GM18909 (cell line): ENCODE measurements at regions not wholly inside any gene's neighbourhood (a gene's known extent, or its start where the extent isn't known, plus 50 kb on each side); places are given as distances from the start of the nearest gene placed in this dataset.

Experiments used
- ATAC-seq: cut with Tn5 transposase; IDR thresholded peaks from one replicate; pipeline ENCODE4 v1.9.1; 2021; ENCODE audit warnings: mild to moderate bottlenecking; ENCODE audit not compliant: unreplicated experiment, poor library complexity

DNA sequence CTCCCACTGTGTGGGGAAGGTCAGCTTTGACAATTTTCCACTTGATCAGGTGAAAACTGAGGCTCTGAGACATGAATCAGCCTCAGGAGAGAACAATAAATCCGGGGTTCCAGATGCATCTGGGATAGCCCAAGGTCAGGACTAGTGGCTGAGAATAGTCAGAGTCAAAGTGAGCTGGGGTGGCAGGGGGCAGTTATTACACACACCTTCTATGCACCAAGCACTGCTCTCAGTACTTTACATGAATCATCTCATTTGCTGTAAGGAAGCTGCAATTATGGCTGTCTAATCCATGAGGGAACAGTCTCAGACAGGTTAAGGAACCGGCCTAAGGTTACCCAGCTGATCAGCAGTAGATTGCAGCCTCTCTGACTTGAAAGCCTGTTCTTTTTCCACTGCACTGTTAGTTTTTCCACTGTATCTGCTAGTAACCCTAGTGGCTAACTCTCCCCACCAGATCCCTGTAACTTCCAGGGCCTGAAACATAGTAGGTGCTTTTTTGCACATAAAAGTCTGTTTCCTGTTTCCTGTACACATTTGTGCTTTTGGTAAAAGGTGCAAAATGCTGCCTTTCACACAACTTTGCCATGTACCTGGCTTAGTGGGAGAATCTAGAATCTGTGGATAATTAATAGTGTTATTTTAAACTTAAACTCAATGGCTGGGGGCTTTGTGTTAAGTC, 125.9 kb downstream of the EMX2 start:
- ATAC-seq, result no peak

DNA sequence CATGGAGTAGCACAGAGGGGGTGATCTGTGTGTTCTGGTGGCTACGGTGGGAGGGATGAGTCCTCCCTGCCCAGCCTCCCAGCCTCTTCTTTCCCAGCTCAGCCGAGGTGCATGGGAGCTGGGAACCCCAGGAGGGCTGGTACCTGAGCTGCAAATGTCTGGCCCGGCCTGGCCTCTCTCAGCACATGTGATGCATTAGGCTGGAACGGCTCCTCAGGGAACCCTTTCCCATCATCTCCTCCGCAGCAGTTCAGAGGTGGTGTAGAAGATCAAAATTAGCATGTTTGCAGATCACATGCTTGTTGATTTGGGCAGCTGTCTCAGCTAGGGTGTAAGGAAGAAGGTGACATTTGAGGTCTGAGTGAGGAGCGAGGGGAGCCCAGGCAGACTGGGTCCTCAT, 126.6 kb downstream of the EMX2 start:
- no peak for ATAC-seq

DNA sequence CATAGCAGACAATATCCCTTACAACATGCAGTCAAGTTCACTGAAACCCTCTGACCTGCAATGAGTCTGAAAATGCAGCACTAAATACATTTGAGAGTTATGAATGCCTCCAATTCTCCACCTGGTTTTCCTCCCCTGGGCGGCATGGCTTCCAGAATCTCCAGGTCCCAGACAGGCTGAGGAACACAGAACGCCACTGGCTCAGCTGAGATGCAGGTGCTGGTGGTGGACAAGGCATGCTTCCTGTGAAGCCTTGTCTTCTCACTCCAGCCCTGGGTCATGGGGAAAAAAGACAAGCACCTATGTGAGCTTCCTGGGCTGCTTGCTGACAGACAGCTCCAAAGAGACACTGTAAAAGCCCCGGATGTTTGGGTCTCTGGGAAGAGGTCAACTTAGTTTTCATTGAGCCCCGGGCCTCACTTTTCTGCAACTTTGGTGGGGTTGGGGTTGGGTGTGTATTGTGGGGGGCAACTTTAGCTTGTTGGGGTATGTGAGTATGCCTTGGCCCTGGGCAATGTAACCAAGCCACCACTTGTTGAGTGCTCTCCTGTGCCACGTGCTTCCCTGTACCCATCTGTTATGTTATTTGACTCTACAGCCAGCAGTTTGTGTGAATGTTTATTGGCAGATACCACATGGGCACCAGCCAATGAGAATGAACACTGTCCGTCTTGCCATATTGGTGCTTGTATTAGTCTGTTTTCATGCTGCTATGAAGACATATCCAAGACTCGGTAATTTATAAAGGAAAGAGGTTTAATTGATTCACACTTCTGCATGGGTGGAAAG, 127.8 kb downstream of the EMX2 start:
- ATAC-seq, result no peak

DNA sequence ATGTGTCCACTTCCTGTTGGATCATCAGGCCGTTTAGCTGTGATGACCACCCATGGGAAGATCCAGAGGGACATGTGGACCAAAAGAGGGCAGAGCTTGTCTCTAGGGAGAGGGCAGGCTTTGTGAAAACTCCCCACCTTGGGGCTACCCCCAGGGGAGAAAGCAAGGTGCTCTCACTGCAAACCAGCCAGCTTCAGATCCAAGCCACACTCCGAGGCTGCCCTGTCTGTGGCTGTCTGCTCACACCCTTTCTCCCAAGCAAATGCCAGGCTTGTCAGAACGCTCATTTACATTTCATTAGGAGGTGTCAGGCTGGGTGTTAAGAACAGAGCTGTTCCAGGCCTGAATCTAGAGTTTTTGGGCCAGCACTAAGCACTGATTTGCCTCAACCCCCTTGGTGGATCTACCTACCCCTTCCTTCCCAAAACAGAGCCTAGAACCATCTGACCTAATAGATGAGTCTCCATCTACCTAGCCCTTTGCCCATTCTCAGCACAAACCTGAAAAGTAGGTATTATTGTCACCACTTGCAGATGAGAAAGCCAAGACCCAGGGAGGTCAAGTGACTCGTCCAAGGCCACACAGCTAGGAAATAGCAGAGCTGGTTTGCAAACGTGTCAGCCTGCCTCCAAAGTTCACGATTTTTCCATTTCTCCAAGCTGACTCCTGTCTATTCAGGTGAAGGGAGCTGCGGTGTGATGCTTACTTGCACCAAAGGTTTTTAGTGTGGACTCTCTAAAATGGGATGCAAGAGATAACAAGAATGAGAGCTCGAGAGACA, 130.9 kb downstream of the EMX2 start:
- no peak for ATAC-seq

DNA sequence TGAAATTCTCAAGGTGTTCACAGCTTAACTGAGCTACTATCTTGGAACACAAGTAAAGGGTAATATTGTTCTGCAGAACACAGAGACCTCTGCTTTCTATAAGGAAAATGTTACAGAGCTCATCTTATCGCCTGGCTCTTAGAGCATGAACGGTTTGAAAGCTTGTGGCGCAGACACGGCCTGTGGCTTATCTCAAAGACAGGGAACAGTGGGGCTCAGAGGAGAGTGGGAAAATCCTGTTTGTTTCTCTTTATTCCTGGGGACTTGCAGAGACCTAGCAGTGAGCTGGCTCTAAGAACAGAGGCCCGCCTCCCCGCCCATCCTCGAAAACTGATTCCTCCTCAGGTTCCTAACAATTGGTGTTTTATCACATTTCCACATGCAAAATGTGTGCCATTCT, 131.7 kb downstream of the EMX2 start:
- ATAC-seq, result no peak

DNA sequence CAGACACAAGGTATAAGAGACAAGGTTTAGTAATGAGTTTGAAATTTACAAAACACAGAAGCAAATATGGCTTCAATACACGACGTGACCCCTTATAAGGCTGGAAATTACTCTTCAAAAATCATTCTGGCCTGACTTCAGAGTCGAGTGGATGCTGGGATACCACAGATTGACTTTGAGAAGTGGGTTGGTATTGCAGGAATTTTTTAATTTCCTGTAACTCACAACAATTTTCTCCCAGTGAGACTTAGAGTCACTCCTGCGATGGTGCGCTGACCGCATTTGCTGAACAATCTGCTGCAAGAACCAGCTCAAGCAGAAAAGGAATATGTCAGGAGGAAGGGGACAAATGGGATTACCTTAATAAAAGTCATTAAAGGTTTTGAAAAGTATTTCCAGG, 132.1 kb downstream of the EMX2 start:
- no peak for ATAC-seq

DNA sequence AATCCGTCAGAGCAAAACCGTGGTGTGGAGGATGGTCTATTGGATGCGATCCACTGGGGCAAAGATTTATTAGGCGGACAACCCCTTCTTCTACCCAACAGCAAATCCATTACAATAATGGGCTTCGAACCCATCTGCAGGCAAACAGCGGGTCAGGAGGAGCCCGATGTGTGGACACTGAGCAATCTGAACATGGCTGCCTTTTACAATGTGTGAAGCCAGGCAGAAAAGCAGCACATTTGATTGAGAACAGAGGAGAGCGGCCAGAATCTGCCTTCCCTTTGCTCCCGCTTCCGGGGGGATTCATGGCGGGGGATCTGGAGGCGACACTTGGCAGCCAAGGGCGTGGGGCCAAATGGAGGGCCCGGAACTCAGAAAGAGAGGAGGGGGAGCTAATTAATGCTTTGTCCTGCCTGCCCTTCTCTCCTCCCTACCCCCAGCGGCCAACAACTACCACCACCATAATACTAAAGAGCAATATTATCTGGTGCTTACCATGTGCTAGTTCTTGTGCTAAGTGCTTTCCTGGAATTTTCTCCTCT, 133.0 kb downstream of the EMX2 start:
- no peak for ATAC-seq

DNA sequence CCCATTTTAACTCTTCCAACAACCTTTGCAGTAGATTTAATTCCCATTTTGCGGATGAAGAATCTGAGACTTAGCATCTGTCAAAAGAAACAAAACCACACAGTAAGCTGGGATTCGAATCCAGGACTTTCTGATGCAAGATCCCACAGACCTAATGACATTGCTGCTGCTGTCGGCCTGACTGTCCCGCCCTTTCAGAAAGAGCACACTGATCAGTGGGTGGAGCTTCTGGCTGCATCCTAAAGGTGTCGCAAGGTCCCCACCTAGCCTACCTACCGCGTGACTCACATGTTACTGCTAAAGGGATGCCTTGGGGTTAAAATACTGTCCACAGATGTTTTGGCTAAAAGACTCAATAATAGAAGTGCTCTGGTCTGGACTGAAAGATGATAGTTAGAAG, 134.7 kb downstream of the EMX2 start:
- no peak for ATAC-seq

DNA sequence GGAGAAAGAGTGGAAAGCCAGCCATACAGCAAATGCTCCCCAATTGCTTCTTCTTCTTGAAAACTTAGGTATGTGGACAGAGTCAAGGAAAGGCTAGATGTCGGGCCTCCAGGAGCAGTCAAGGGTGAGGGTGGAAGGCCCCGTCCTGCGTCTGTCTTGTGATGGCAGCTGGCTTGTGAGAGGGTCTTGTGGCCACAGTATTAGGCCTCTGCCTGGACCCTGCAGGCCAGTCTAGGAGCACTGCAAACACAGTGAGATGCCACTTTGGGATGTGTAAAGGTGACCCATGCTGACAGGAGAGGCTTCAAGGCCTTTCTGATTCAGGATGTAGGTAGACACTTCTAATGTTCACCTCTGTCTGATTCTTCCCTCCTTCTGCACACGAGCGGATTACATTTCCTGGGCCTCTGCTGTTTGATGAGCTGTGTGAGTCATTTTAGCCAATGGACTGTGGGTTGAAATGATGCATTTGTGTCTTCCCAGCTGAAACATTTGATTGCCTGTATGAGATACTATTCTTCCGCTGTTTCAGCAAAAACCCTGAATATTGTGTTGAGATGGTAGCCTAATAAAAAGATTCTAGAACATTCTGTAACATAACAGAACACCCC, 135.4 kb downstream of the EMX2 start:
- no peak for ATAC-seq

DNA sequence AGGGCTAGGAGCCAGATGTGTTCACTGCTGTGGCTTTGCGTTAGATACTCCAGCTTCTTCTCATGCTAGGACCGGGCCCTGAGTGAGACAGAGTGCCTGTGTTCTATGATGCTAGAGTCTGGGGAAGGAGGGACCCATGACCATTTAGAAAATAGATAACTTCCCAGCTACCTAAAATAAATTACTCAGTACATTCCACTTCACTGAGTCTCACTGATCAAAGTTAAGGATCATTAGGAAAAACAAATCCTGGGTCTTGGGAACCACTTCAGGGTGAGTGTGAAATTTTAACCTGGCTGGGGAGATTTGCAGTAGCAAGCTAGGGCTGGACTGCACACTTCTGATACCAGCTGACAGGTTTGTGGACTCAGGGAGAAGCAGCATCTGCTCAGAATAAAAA, 138.1 kb downstream of the EMX2 start:
- ATAC-seq, result no peak

DNA sequence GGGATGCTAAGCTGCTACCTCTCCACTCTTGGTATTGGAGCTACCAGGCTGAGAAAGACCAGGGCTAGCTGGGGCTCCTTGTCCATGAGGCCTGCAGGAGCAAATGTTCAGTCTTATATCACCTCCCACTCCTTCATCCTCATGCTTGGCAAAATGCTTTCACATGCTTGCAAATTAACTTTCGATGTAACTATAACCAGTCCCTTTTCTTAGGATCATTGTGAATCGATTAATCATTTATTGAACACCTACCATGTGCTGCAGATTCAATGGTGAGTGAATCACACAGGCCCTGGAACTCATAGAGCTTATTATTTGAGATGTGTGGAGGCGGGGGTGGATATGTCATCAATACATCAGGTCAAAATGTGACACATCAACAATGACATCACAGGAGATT, 138.6 kb downstream of the EMX2 start:
- no peak for ATAC-seq

DNA sequence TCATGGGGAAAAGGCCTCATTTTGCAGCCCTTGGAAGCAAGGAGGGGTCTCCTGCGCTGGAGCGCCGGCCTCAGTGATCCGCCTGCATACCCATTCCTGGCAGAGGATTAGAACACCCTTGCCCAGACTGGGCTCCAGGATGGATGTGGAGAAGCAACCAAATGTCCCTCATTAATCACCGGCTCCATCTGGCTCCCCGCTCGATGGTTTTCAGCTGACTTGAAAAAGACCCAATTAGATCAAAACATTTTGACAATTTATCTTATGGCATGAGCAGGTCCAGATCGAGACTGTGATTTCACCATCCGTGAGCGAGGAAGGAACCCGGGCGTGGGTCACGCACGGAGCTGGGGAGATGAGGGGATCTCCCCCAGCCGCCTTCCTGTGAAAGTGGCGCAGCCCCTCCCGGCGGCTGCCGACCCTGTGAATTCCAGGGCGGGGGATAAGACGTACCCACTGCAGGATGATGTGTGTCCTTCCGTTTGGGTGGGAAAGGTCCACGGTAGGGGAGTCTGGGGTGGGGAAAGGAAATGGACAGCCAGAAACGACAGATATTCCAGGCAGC, 141.6 kb downstream of the EMX2 start:
- no peak for ATAC-seq

DNA sequence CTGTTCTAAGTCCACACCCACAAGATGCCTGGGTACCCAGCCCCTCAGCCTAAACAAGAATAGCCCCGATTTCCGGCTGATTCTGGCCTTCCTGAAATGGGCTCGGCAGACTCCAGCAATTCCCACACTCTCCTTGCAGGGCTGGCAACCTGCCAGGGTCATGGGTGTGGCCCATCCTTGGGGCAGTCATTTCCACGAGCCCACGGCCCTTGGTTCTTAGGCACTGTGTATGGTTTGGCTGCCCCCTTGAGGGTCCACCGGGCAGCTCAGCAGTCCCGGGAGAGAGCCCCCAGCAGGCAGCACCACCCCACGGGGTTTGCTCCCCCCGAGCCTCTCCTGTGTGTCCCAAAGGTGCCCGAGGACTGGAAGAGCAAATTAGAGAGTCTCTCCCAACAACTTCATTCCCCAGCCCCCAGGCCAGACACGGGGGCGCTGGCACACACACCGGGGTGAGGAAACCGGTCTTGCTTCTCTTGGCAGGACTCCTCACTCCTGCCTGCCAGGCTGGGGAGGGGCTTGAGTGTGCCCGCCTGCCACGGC, 142.2 kb downstream of the EMX2 start:
- ATAC-seq, result no peak

DNA sequence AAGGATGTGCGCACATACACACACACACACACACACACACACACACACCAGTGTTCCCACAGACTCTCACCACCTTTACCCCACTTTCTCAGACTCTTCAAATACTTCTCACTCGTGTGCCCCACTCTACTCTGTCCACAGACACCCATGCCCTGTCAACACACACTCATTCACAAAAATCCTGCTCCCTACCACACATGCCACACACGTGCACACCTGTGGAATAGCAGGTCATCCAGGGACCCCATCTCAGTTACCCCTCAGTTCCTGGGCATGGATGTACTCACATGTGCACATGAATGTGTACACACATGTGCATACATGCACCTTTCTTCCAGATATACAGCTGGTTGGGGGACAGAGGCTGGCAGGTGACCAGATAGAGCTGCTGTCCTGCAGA, 142.9 kb downstream of the EMX2 start:
- no peak for ATAC-seq

DNA sequence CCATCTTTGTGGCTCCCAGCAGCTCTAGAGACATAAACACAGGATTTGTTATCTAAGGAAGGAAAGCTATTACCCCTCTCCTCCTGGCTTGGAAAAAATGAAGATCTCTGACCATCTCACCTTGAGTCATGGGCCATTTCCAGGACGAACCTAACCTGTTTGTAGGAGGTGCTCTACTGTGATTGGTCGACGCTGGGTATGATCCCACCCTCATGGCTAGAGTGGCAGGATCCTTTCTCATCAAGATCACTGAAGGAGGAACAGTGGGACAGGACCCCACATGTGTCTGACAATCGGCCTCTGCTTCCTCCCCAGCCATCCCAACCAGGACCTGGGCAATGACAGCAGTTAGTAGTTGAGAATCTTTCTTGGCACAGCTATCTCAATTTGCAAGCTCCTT, 144.1 kb downstream of the EMX2 start:
- no peak for ATAC-seq

DNA sequence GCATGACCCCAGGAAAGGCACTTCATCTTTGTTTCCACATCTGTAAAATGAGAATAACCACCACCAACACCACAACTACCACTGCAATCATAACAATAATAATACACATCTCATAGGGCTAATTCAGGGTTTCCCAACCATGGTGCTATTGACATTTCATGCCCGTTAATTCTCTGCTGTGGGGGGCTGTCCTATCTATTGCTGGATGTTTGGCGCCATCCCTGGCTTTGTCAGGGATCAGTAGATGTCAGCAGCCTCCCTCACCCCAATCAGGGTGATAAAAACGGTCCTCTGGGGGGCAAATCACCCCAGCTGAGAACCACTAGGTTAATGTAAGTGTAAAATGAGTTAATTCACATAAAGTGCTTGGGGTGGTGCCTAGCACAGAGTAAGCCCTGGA, 145.8 kb downstream of the EMX2 start:
- ATAC-seq, result no peak

DNA sequence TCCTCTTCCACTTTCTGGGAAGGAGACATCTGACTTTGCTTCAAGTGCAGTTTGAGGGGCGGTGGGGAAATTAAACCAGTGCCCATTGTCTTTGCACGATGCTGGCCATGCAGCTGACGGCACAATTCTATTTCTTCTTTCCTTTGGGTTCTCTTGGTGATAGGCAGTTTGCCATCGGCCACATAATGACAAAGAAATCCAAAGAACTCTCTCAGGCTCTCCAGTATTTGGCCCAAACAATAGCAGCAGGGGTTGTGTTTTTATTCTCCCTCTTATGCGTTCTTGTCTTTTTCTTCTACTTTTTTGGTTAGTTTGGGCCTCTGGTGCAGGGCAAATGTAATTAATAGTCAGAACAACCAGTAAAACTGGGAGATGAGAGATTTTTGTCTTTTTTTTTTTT, 147.0 kb downstream of the EMX2 start:
- ATAC-seq, result no peak

DNA sequence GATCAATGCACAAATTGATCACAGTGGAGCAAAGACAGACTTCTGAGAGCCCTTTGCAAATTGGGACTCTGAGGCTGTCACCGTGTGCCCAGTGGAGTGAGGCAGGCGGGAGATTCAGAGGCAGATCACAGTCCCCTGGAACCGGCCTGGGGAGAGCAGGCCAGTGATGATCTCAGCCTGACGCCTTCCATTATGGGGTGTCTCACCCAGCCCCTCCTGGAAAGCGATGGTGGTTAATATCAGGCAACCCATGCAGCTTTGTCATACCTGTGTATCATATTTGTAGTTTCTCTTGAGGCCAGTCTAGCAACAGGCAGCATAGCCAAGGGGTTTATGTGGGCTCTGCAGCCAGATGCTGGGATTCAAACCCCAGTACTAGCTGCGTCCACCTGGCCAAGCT, 147.8 kb downstream of the EMX2 start:
- ATAC-seq, result no peak

DNA sequence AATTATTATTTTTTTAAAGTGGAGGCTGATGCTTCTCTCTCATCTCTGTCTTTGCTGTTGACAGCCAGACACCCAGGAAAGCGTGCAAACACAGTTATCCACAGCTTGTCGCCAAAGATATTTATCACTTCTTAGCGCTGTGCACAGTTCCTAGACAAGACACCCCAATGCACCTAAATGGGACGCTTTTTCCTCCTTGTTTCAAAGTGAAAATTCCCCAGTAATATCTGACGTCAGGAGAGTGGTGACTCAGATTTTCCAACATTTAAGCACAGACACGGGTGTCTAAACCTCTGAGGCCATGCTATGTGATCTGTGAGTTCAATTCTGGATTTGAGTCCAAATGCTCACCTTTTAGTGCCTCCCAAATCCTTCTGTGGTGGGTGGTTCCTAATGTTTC, 151.6 kb downstream of the EMX2 start:
- no peak for ATAC-seq

DNA sequence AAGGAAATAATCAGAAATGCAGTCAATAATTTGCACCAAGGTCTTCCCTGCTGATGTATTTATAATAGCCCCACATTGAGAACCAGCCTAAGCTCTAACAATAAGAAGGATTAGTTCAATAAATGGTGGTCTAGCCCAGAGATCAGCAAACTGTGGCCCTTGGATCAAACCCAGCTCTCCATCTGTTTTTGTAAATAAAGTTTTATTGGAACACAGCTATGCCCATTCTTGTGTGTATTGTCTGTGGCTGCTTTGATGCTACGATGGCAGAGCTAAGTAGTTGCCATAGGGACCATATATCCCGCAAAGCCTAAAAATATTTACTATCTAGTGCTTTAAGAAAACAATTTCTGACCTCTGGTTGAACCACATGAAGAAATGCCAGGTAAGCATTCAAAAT, 154.9 kb downstream of the EMX2 start:
- ATAC-seq, result no peak
